Neural cell (in vitro differentiated cells): ENCODE measurements at regions not wholly inside any gene's neighbourhood (a gene's known extent, or its start where the extent isn't known, plus 50 kb on each side); places are given as distances from the start of the nearest gene placed in this dataset.

Experiments
- CTCF ChIP-seq: fragments of 450-650 bp; IDR thresholded peaks from 2 replicates; pipeline ENCODE4 v1.5.1; 2014; ENCODE audit warnings: antibody characterized with exemption, mild to moderate bottlenecking, moderate library complexity; ENCODE audit not compliant: poor library complexity, severe bottlenecking
- EP300 ChIP-seq: fragments of 450-650 bp; conservative IDR thresholded peaks from 2 replicates; pipeline ENCODE4 v1.6.1; 2014; ENCODE audit warnings: antibody characterized with exemption, mild to moderate bottlenecking, moderate library complexity; ENCODE audit not compliant: poor library complexity, severe bottlenecking
- EZH2 ChIP-seq: fragments of 200-600, 300-800 bp; shearing (Covaris generic), sonication (generic); IDR thresholded peaks from 2 replicates; pipeline ENCODE4 v1.6.1; 2014; ENCODE audit warnings: antibody characterized with exemption, low read length, borderline replicate concordance, mild to moderate bottlenecking; ENCODE audit not compliant: insufficient read depth, poor library complexity, severe bottlenecking
- POLR2AphosphoS5 ChIP-seq: IDR thresholded peaks from 2 replicates; pipeline ENCODE4 v1.6.1; 2012
- RAD21 ChIP-seq: fragments of 450-650 bp; conservative IDR thresholded peaks from 2 replicates; pipeline ENCODE4 v1.6.1; 2014; ENCODE audit warnings: antibody characterized with exemption, mild to moderate bottlenecking, moderate library complexity

- TF ChIP-seq CTCF (no peak), RAD21 (no peak), POLR2AphosphoS5 (no peak), EZH2 (no peak), EP300 (no peak)
Observed at GRCh38 chrX:8390771-8391170, 73.9 kb upstream of the VCX3B start.
